ENCODE measurements at regions not wholly inside any gene's neighbourhood (a gene's known extent, or its start where the extent isn't known, plus 50 kb on each side); places are given as distances from the start of the nearest gene placed in this dataset.

- no peak for TF ChIP-seq BRCA1 (CRISPR knock-in tag; IDR thresholded peaks at IDR 0.05)
- no peak for TF ChIP-seq ZNF644 (CRISPR knock-in tag; IDR thresholded peaks at IDR 0.05; ENCODE audit: low read depth)
- TF ChIP-seq, protein P1, sequence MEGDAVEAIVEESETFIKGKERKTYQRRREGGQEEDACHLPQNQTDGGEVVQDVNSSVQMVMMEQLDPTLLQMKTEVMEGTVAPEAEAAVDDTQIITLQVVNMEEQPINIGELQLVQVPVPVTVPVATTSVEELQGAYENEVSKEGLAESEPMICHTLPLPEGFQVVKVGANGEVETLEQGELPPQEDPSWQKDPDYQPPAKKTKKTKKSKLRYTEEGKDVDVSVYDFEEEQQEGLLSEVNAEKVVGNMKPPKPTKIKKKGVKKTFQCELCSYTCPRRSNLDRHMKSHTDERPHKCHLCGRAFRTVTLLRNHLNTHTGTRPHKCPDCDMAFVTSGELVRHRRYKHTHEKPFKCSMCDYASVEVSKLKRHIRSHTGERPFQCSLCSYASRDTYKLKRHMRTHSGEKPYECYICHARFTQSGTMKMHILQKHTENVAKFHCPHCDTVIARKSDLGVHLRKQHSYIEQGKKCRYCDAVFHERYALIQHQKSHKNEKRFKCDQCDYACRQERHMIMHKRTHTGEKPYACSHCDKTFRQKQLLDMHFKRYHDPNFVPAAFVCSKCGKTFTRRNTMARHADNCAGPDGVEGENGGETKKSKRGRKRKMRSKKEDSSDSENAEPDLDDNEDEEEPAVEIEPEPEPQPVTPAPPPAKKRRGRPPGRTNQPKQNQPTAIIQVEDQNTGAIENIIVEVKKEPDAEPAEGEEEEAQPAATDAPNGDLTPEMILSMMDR (CRISPR knock-in tag; IDR thresholded peaks at IDR 0.05) = no peak
- no peak for TF ChIP-seq ZNF317 (CRISPR knock-in tag; IDR thresholded peaks at IDR 0.05)
- TF ChIP-seq ZBTB42 (CRISPR knock-in tag; IDR thresholded peaks at IDR 0.05) = no peak
- TF ChIP-seq BCL6 (CRISPR knock-in tag; IDR thresholded peaks at IDR 0.05) = no peak
- TF ChIP-seq EP300 (IDR thresholded peaks at IDR 0.05; ENCODE audit: low read depth in 2 of 2, low read length in 2 of 2) = no peak
- TF ChIP-seq EP300 (CRISPR knock-in tag; IDR thresholded peaks at IDR 0.05; ENCODE audit: borderline replicate concordance) = no peak
- no peak for TF ChIP-seq SIN3A (IDR thresholded peaks at IDR 0.05; ENCODE audit: borderline replicate concordance, low read depth, low read length)
- no peak for TF ChIP-seq ZNF580 (CRISPR knock-in tag; IDR thresholded peaks at IDR 0.05; ENCODE audit: borderline replicate concordance, low read depth)
- no peak for TF ChIP-seq CCAR2 (optimal IDR thresholded peaks at IDR 0.05; ENCODE audit: low read depth, low read length)
- TF ChIP-seq, protein P2, sequence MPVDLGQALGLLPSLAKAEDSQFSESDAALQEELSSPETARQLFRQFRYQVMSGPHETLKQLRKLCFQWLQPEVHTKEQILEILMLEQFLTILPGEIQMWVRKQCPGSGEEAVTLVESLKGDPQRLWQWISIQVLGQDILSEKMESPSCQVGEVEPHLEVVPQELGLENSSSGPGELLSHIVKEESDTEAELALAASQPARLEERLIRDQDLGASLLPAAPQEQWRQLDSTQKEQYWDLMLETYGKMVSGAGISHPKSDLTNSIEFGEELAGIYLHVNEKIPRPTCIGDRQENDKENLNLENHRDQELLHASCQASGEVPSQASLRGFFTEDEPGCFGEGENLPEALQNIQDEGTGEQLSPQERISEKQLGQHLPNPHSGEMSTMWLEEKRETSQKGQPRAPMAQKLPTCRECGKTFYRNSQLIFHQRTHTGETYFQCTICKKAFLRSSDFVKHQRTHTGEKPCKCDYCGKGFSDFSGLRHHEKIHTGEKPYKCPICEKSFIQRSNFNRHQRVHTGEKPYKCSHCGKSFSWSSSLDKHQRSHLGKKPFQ (CRISPR knock-in tag; IDR thresholded peaks at IDR 0.05; ENCODE audit: insufficient replicate concordance) = no peak
- no peak for TF ChIP-seq TOE1 (CRISPR knock-in tag; IDR thresholded peaks at IDR 0.05)
- TF ChIP-seq E2F5 (CRISPR knock-in tag; conservative IDR thresholded peaks at IDR 0.05) = no peak
These were observed 142.5 kb upstream of the SPACA1 start for GRCh38 chr6:87905101-87905641.
